Stimulated activated memory B cell treated with anti-CD40 and anti-IgM and Interleukin-4, amounts not matched to agents 10 μg/mL and 1 μg/mL and 100 μg/mL, for 72 hours (primary cell): ENCODE measurements at regions not wholly inside any gene's neighbourhood (a gene's known extent, or its start where the extent isn't known, plus 50 kb on each side); places are given as distances from the start of the nearest gene placed in this dataset.

ENCODE experiments used
- ATAC-seq: fragments of 150-1000 bp; cut with Tn5 transposase; 2 replicates; pipeline ENCODE4 v1.10.0; 2021
- H3K27ac Mint-ChIP-seq: one replicate; pipeline ENCODE4 v1.8.0; 2022; ENCODE audit warnings: mild to moderate bottlenecking, mixed read lengths
- H3K27me3 Mint-ChIP-seq: one replicate; pipeline ENCODE4 v1.8.0; 2022; ENCODE audit warnings: mixed read lengths
- H3K36me3 Mint-ChIP-seq: one replicate; pipeline ENCODE4 v1.8.0; 2022; ENCODE audit warnings: mixed read lengths
- H3K4me1 Mint-ChIP-seq: one replicate; pipeline ENCODE4 v1.8.0; 2022; ENCODE audit warnings: mixed read lengths
- H3K4me3 Mint-ChIP-seq: one replicate; pipeline ENCODE4 v1.8.0; 2022; ENCODE audit warnings: mild to moderate bottlenecking, moderate library complexity, mixed read lengths
- H3K9me3 Mint-ChIP-seq: one replicate; pipeline ENCODE4 v1.8.0; 2022; ENCODE audit warnings: mixed read lengths

GRCh38 chr15:31871166-31871886 is 159.0 kb upstream of the CHRNA7 start:
- ATAC-seq, result peak; percentile 17
- H3K27ac Mint-ChIP-seq, result peak overlapping the region; percentile 74
- peak overlapping the region; percentile 87 for H3K4me3 Mint-ChIP-seq
- no peaks in the 10 kb centered on the region for H3K9me3 Mint-ChIP-seq
- H3K27me3 Mint-ChIP-seq, result peaks cover under 1% of the 10 kb centered on the region
- H3K4me1 Mint-ChIP-seq, result peaks cover 7% of the 10 kb centered on the region
- no peaks in the 10 kb centered on the region for H3K36me3 Mint-ChIP-seq

- Mint-ChIP-seq H3K4me1 (peaks cover 7% of the 10 kb centered on the region), H3K27me3 (peaks cover 6% of the 10 kb centered on the region), H3K27ac (no peak overlapping the region), H3K9me3 (no peaks in the 10 kb centered on the region), H3K4me3 (no peak overlapping the region), H3K36me3 (no peaks in the 10 kb centered on the region)
- no peak for ATAC-seq
Observed at GRCh38 chr15:31871887-31872281, 158.4 kb upstream of the CHRNA7 start.

- Mint-ChIP-seq H3K4me3 (no peak overlapping the region), H3K36me3 (no peaks in the 10 kb centered on the region), H3K9me3 (peaks cover 3% of the 10 kb centered on the region), H3K4me1 (no peaks in the 10 kb centered on the region), H3K27ac (no peak overlapping the region), H3K27me3 (peaks cover 43% of the 10 kb centered on the region)
- ATAC-seq, result no peak
Observed at GRCh38 chr15:31887246-31887645, 143.1 kb upstream of the CHRNA7 start.

- no peak for ATAC-seq
- H3K4me3 Mint-ChIP-seq, result no peak overlapping the region
- H3K27ac Mint-ChIP-seq, result no peak overlapping the region
- H3K27me3 Mint-ChIP-seq, result peaks cover 49% of the 10 kb centered on the region
- no peaks in the 10 kb centered on the region for H3K4me1 Mint-ChIP-seq
- H3K36me3 Mint-ChIP-seq, result no peaks in the 10 kb centered on the region
- peaks cover 4% of the 10 kb centered on the region for H3K9me3 Mint-ChIP-seq
Observed at GRCh38 chr15:31892513-31892912, 137.8 kb upstream of the CHRNA7 start.

- H3K27ac Mint-ChIP-seq, result no peak overlapping the region
- peaks cover 12% of the 10 kb centered on the region for H3K9me3 Mint-ChIP-seq
- no peak overlapping the region for H3K4me3 Mint-ChIP-seq
- no peaks in the 10 kb centered on the region for H3K36me3 Mint-ChIP-seq
- no peaks in the 10 kb centered on the region for H3K4me1 Mint-ChIP-seq
- ATAC-seq, result no peak
- H3K27me3 Mint-ChIP-seq, result peaks cover 37% of the 10 kb centered on the region
Observed at GRCh38 chr15:31893780-31894179, 136.5 kb upstream of the CHRNA7 start.

GRCh38 chr15:31897746-31898145 is 132.6 kb upstream of the CHRNA7 start:
- Mint-ChIP-seq H3K9me3 (peaks cover 19% of the 10 kb centered on the region), H3K4me1 (no peaks in the 10 kb centered on the region), H3K4me3 (no peak overlapping the region), H3K27me3 (peaks cover 16% of the 10 kb centered on the region), H3K27ac (no peak overlapping the region), H3K36me3 (no peaks in the 10 kb centered on the region)
- no peak for ATAC-seq

GRCh38 chr15:31901501-31901900 is 128.8 kb upstream of the CHRNA7 start:
- ATAC-seq, result no peak
- Mint-ChIP-seq H3K9me3 (peaks cover 19% of the 10 kb centered on the region), H3K4me1 (no peaks in the 10 kb centered on the region), H3K27ac (no peak overlapping the region), H3K4me3 (no peak overlapping the region), H3K27me3 (peaks cover 18% of the 10 kb centered on the region), H3K36me3 (no peaks in the 10 kb centered on the region)

- H3K4me1 Mint-ChIP-seq, result no peaks in the 10 kb centered on the region
- H3K36me3 Mint-ChIP-seq, result no peaks in the 10 kb centered on the region
- no peak overlapping the region for H3K27ac Mint-ChIP-seq
- H3K27me3 Mint-ChIP-seq, result peaks cover 18% of the 10 kb centered on the region
- no peak for ATAC-seq
- H3K9me3 Mint-ChIP-seq, result peaks cover 5% of the 10 kb centered on the region
- no peak overlapping the region for H3K4me3 Mint-ChIP-seq
Observed at GRCh38 chr15:31905054-31905453, 125.3 kb upstream of the CHRNA7 start.

- ATAC-seq, result no peak
- Mint-ChIP-seq H3K4me1 (no peaks in the 10 kb centered on the region), H3K4me3 (no peak overlapping the region), H3K36me3 (no peaks in the 10 kb centered on the region), H3K27me3 (no peaks in the 10 kb centered on the region), H3K27ac (no peak overlapping the region), H3K9me3 (peaks cover 12% of the 10 kb centered on the region)
Observed at GRCh38 chr15:31925541-31925940, 104.8 kb upstream of the CHRNA7 start.

- H3K27ac Mint-ChIP-seq, result no peak overlapping the region
- H3K9me3 Mint-ChIP-seq, result peaks cover 3% of the 10 kb centered on the region
- peaks cover 10% of the 10 kb centered on the region for H3K27me3 Mint-ChIP-seq
- H3K4me1 Mint-ChIP-seq, result no peaks in the 10 kb centered on the region
- H3K4me3 Mint-ChIP-seq, result no peak overlapping the region
- ATAC-seq, result no peak
- H3K36me3 Mint-ChIP-seq, result no peaks in the 10 kb centered on the region
Observed at GRCh38 chr15:31930967-31931366, 99.3 kb upstream of the CHRNA7 start.

GRCh38 chr15:31932576-31932975 is 97.7 kb upstream of the CHRNA7 start:
- no peak overlapping the region for H3K4me3 Mint-ChIP-seq
- H3K27ac Mint-ChIP-seq, result no peak overlapping the region
- H3K27me3 Mint-ChIP-seq, result peaks cover 10% of the 10 kb centered on the region
- ATAC-seq, result no peak
- no peaks in the 10 kb centered on the region for H3K4me1 Mint-ChIP-seq
- H3K36me3 Mint-ChIP-seq, result no peaks in the 10 kb centered on the region
- peaks cover 3% of the 10 kb centered on the region for H3K9me3 Mint-ChIP-seq

GRCh38 chr15:31934821-31935220 is 95.5 kb upstream of the CHRNA7 start:
- Mint-ChIP-seq H3K36me3 (no peaks in the 10 kb centered on the region), H3K4me1 (no peaks in the 10 kb centered on the region), H3K27me3 (peaks cover 10% of the 10 kb centered on the region), H3K27ac (no peak overlapping the region), H3K4me3 (no peak overlapping the region), H3K9me3 (peaks cover 3% of the 10 kb centered on the region)
- ATAC-seq, result no peak

- peaks cover 45% of the 10 kb centered on the region for H3K27me3 Mint-ChIP-seq
- no peak overlapping the region for H3K4me3 Mint-ChIP-seq
- no peak for ATAC-seq
- H3K4me1 Mint-ChIP-seq, result no peaks in the 10 kb centered on the region
- no peak overlapping the region for H3K27ac Mint-ChIP-seq
- no peaks in the 10 kb centered on the region for H3K36me3 Mint-ChIP-seq
- peaks cover 4% of the 10 kb centered on the region for H3K9me3 Mint-ChIP-seq
Observed at GRCh38 chr15:31953478-31953877, 76.8 kb upstream of the CHRNA7 start.

GRCh38 chr15:31954374-31955172 is 75.7 kb upstream of the CHRNA7 start:
- Mint-ChIP-seq H3K9me3 (peaks cover 15% of the 10 kb centered on the region), H3K4me1 (no peaks in the 10 kb centered on the region), H3K27me3 (peaks cover 45% of the 10 kb centered on the region), H3K4me3 (no peak overlapping the region), H3K27ac (no peak overlapping the region), H3K36me3 (no peaks in the 10 kb centered on the region)
- ATAC-seq, result no peak

GRCh38 chr15:31955734-31956133 is 74.6 kb upstream of the CHRNA7 start:
- Mint-ChIP-seq H3K27me3 (peaks cover 45% of the 10 kb centered on the region), H3K27ac (no peak overlapping the region), H3K4me3 (no peak overlapping the region)

GRCh38 chr15:31957581-31957980 is 72.7 kb upstream of the CHRNA7 start:
- Mint-ChIP-seq H3K4me1 (no peaks in the 10 kb centered on the region), H3K36me3 (no peaks in the 10 kb centered on the region), H3K27ac (no peak overlapping the region), H3K4me3 (no peak overlapping the region), H3K27me3 (peaks cover 34% of the 10 kb centered on the region), H3K9me3 (peaks cover 22% of the 10 kb centered on the region)
- no peak for ATAC-seq

More at GRCh38 chr15:31955734-31956133, 74.6 kb upstream of the CHRNA7 start:
- Mint-ChIP-seq H3K36me3 (no peaks in the 10 kb centered on the region), H3K4me1 (no peaks in the 10 kb centered on the region), H3K9me3 (peaks cover 16% of the 10 kb centered on the region)
- no peak for ATAC-seq
